ENCODE measurements at regions not wholly inside any gene's neighbourhood (a gene's known extent, or its start where the extent isn't known, plus 50 kb on each side); places are given as distances from the start of the nearest gene placed in this dataset.

DNA sequence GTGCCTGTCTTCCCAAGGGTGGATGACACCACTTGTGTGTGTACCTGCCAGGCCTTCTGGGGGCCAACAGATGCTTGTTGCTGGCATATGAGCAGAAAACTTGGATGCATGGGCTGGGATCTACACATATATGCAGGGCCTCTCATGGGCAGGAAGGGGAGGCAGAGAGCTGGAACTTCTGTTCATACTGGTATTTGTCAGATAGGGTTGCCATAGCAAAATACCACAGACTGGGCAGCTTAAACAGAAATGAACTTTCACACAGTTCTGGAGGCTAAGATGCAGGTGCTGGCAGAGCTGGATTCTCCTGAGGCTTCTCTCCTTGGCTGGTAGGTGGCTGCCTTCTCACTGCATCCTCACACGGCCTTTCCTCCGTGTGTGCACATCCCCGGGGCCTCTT lies 121.8 kb downstream of the SUDS3 start:
- no peak for DNase-seq (ENCODE audit: low read depth in 1 of 2, low spot score in 2 of 2)
- POLR2A ChIA-PET (ENCODE audit: partially characterized antibody), result no interaction called here
- no peak overlapping the region; the same call in 1 of the 2 replicates for H4K8ac ChIP-seq (ENCODE audit: extremely low read depth, insufficient read depth, low read length)

More for the DNA sequence above, 121.8 kb downstream of the SUDS3 start:
- Histone ChIP-seq H2BK12ac (ENCODE audit: low read depth, low read length) (no peak overlapping the region), H3K4me1 (replicated peaks in 1 of 4; ENCODE audit: control insufficient read depth in 3 of 4, insufficient read depth in 4 of 4, low read length in 3 of 4) (peaks cover 2 to 3% (median 2%) of the 10 kb centered on the region in 4 experiments; a peak in 2 of 7 replicates), H3K27ac (ENCODE audit: low read depth, low read length) (no peak overlapping the region), H3K79me1 (ENCODE audit: low read depth, low read length) (no peaks in the 10 kb centered on the region), H3K18ac (ENCODE audit: extremely low read depth, low read length) (no peak overlapping the region), H3K56ac (replicated peaks; ENCODE audit: insufficient read length, low read depth, low read length) (no peak overlapping the region), H3K4ac (replicated peaks; ENCODE audit: insufficient read length, low read depth, low read length) (no peak overlapping the region), H2BK20ac (ENCODE audit: low read length) (peak overlapping the region; percentile 61; the same call in 1 of the 2 replicates), H2BK5ac (ENCODE audit: low read depth, low read length) (no peak overlapping the region), H3K23ac (ENCODE audit: insufficient read length) (no peak overlapping the region), H3K4me3 (ENCODE audit: extremely low read depth in 1 of 4, insufficient read depth in 2 of 4, low read depth in 3 of 4, low read length in 4 of 4) (no peak overlapping the region), H3K79me2 (ENCODE audit: control insufficient read depth in 1 of 2, insufficient read depth in 2 of 2, low read length in 2 of 2) (no peaks in the 10 kb centered on the region), H3K9ac (replicated peaks in 1 of 4; ENCODE audit: extremely low read depth in 1 of 4, low read depth in 3 of 4, low read length in 3 of 4) (no peak overlapping the region), H4K91ac (replicated peaks; ENCODE audit: insufficient read length, low read length) (no peak overlapping the region), H3K9me3 (ENCODE audit: insufficient read depth in 2 of 2, low read depth in 1 of 2, low read length in 1 of 2) (no peaks in the 10 kb centered on the region), H3K23me2 (ENCODE audit: low read depth, low read length) (no peaks in the 10 kb centered on the region; the same call in 1 of the 2 replicates), H3K27me3 (replicated peaks in 1 of 4; ENCODE audit: control insufficient read depth in 3 of 4, extremely low read depth in 1 of 4, insufficient read depth in 3 of 4, low read length in 3 of 4) (no peaks in the 10 kb centered on the region), H2AFZ (ENCODE audit: low read length) (no peak overlapping the region), H4K20me1 (replicated peaks in 1 of 2; ENCODE audit: control insufficient read depth in 1 of 2, insufficient read depth in 2 of 2, low read length in 2 of 2) (no peaks in the 10 kb centered on the region), H2AK5ac (ENCODE audit: low read depth, low read length) (no peak overlapping the region), H3K36me3 (ENCODE audit: control insufficient read depth in 2 of 4, insufficient read depth in 4 of 4, low read length in 3 of 4) (no peaks in the 10 kb centered on the region), H3K4me2 (ENCODE audit: insufficient read depth in 1 of 2, low read depth in 2 of 2, low read length in 2 of 2) (no peak overlapping the region), H4K5ac (ENCODE audit: insufficient read length, low read depth, low read length) (no peak overlapping the region), H2BK15ac (ENCODE audit: low read length) (no peak overlapping the region), H3K14ac (ENCODE audit: insufficient read length) (no peak overlapping the region), H2BK120ac (replicated peaks; ENCODE audit: low read depth, low read length) (no peak overlapping the region)
- TF ChIP-seq TAF7 (optimal IDR thresholded peaks at IDR 0.05; ENCODE audit: borderline replicate concordance, low read depth, low read length), result no peak
- TF ChIP-seq EP300 (IDR thresholded peaks at IDR 0.05; ENCODE audit: borderline replicate concordance in 1 of 2, low read depth in 2 of 2, low read length in 2 of 2), result no peak
- TF ChIP-seq KDM1A (IDR thresholded peaks at IDR 0.05; ENCODE audit: borderline replicate concordance, low read length), result no peak
- TF ChIP-seq HDAC6 (IDR thresholded peaks at IDR 0.05; ENCODE audit: low read depth, low read length), result no peak
- TF ChIP-seq, protein P1, sequence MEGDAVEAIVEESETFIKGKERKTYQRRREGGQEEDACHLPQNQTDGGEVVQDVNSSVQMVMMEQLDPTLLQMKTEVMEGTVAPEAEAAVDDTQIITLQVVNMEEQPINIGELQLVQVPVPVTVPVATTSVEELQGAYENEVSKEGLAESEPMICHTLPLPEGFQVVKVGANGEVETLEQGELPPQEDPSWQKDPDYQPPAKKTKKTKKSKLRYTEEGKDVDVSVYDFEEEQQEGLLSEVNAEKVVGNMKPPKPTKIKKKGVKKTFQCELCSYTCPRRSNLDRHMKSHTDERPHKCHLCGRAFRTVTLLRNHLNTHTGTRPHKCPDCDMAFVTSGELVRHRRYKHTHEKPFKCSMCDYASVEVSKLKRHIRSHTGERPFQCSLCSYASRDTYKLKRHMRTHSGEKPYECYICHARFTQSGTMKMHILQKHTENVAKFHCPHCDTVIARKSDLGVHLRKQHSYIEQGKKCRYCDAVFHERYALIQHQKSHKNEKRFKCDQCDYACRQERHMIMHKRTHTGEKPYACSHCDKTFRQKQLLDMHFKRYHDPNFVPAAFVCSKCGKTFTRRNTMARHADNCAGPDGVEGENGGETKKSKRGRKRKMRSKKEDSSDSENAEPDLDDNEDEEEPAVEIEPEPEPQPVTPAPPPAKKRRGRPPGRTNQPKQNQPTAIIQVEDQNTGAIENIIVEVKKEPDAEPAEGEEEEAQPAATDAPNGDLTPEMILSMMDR (IDR thresholded peaks at IDR 0.05; ENCODE audit: control extremely low read depth in 1 of 3, insufficient read depth in 1 of 3, low read depth in 1 of 3, low read length in 3 of 3), result no peak
- no peak for TF ChIP-seq BACH1 (IDR thresholded peaks at IDR 0.05; ENCODE audit: low read length)
- TF ChIP-seq TAF1 (IDR thresholded peaks at IDR 0.05; ENCODE audit: low read depth, low read length), result no peak
- no peak for TF ChIP-seq NANOG (IDR thresholded peaks at IDR 0.05; ENCODE audit: insufficient read depth, low read depth, low read length, poor library complexity, severe bottlenecking)
- TF ChIP-seq SP4 (IDR thresholded peaks at IDR 0.05; ENCODE audit: low read length), result no peak
- CTCF ChIA-PET (ENCODE audit: partially characterized antibody), result interaction anchor here (0.6 to 1.5 kb wide), 2 partner anchors 21 to 1224 kb away, joined by 3 read pairs; no protein-coding TSS in a partner anchor
- WGBS, 2 experiments (ENCODE audit: extremely low coverage in 1 of 2, insufficient coverage in 1 of 2, insufficient read length in 1 of 2, insufficient replicate concordance in 2 of 2, low coverage in 1 of 2, low lambda C conversion rate in 2 of 2, missing lambda C conversion rate in 1 of 2), result 95% methylated on average over 3 of the region's 3 CpGs; no CpG with 5 or more reads in 1 of the 2 experiments
- FAIRE-seq, result no peak
